Muscle layer of duodenum (tissue), 2 donors: ENCODE measurements at regions not wholly inside any gene's neighbourhood (a gene's known extent, or its start where the extent isn't known, plus 50 kb on each side); places are given as distances from the start of the nearest gene placed in this dataset.

Experiments used
- H3K27ac ChIP-seq: one replicate; pipeline ENCODE4 v1.7.0; 2013; ENCODE audit warnings: mild to moderate bottlenecking, low read length
- H3K27me3 ChIP-seq: one replicate; pipeline ENCODE4 v1.7.0; 2013; ENCODE audit warnings: low read depth, mild to moderate bottlenecking, control low read depth, low read length
- H3K36me3 ChIP-seq, 2 donors: one replicate each; pipeline ENCODE4 v1.7.0; 2013; ENCODE audit warnings: low read length in 2 of 2, control low read depth in 1 of 2, mild to moderate bottlenecking in 1 of 2; ENCODE audit not compliant: insufficient read depth in 2 of 2, control insufficient read depth in 1 of 2
- H3K4me1 ChIP-seq, 2 donors: one replicate each; pipeline ENCODE4 v1.7.0; 2013; ENCODE audit warnings: low read length in 2 of 2, mild to moderate bottlenecking in 2 of 2, control low read depth in 1 of 2, moderate library complexity in 1 of 2; ENCODE audit not compliant: insufficient read depth in 2 of 2, control insufficient read depth in 1 of 2
- H3K4me3 ChIP-seq, 2 donors: one replicate each; pipeline ENCODE4 v1.7.0; 2013; ENCODE audit warnings: low read length in 2 of 2, low read depth in 1 of 2, mild to moderate bottlenecking in 1 of 2
- H3K9me3 ChIP-seq, 2 donors: one replicate each; pipeline ENCODE4 v1.7.0; 2013; ENCODE audit warnings: low read length in 2 of 2, control low read depth in 1 of 2, mild to moderate bottlenecking in 1 of 2; ENCODE audit not compliant: control insufficient read depth in 1 of 2
- donor health status: healthy.

DNA sequence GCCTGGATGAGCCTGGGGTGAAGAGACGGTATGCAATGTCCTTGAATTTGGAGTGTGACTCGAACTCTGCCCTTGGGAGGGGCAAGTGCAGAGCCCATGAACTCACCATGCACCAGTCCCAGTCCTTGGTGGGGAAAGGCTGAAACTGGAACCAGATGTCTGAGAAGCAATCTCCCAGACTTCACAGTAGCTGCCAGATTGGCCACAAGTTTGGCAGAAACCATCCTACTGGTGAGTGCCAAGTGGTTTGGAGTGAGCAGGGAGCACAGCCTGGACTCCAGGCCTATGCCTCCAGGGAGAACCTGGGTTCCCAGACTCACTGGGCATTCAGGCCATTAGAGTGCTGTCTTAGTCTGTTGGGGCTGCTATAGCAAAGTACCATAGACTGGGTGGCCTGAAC is 99.6 kb upstream of the LYZL1 start:
- Histone ChIP-seq H3K36me3 (no peaks in the 10 kb centered on the region), H3K27me3 (no peaks in the 10 kb centered on the region), H3K9me3 (no peaks in the 10 kb centered on the region), H3K27ac (no peak overlapping the region), H3K4me1 (no peaks in the 10 kb centered on the region), H3K4me3 (no peak overlapping the region)

DNA sequence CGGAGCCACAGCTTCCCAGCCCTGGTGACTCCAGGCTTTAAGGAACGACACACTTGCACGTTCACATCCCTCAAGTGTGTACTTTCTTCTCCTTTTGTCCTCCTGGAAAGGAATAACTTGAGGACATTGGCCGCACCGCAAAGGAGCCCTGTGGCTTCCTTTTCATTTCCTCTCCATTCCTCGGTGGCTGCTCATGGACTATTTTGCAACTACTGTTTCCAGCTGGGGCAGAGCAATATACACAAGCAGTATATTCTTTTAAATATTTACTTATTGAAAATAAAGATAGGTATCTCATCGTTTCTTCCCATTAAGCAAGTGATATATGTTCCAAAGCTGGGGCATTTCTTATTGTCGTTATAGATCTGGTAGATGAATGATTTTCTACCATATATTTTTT is 97.2 kb upstream of the LYZL1 start:
- Histone ChIP-seq H3K4me1 (no peaks in the 10 kb centered on the region), H3K36me3 (no peaks in the 10 kb centered on the region), H3K4me3 (no peak overlapping the region), H3K27me3 (no peaks in the 10 kb centered on the region), H3K27ac (no peak overlapping the region), H3K9me3 (no peaks in the 10 kb centered on the region)

DNA sequence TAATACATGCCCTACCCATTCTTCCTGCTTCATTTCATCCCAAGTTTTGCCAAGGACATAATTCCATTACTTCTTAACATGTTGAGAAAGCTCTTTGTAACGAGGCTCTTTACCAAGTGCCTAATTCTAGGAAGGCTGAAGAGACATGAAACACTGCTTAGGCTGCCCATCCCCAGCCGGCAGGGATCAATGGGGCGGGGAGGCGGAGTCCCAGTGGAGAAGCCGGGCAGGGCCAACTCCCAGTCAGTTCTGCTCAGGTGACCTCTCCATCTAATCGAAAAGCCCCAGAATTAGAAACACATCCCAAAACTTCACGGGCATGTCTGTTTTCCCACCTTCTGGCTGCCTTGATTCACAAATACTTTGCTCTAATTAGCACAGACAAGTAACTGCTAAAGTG is 89.5 kb upstream of the LYZL1 start:
- Histone ChIP-seq H3K4me3 (no peak overlapping the region), H3K9me3 (no peaks in the 10 kb centered on the region), H3K4me1 (no peaks in the 10 kb centered on the region), H3K27ac (no peak overlapping the region), H3K27me3 (no peaks in the 10 kb centered on the region), H3K36me3 (no peaks in the 10 kb centered on the region)

DNA sequence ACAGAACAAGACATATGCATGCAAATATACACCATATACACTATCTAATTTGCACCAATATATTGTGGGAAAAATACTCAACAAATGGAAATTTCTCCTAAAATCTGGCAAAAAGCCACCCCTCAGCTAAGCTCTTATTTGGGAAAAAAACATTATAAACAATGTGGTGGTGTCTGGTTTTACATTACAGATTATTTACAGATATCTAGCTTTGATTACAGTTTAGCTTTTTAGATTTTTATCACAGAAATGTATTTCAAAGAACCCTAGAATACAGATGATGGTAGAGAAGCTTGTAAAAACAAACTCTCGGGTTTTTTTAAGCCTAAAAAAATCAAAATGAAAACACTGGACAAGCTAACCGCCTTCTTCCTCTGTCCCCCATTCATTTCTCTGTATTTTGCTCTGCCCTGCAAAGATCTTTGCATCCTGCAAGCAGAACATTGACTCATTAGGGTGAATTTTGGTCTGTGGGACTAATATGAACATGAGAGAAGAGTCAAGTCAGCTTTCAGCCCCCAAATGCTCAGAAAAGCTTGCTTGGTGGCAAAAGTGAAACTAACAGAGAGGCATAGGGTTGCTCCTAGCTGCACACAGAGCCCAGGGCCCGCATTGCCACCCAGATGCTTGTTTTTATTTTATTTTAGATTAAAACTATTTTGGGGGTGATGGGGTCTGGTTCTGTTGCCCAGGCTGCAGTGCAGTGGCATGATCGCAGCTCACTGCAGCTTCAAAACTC is 88.8 kb upstream of the LYZL1 start:
- no peaks in the 10 kb centered on the region for H3K9me3 ChIP-seq
- H3K4me1 ChIP-seq = no peaks in the 10 kb centered on the region
- H3K36me3 ChIP-seq = no peaks in the 10 kb centered on the region
- no peaks in the 10 kb centered on the region for H3K27me3 ChIP-seq
- H3K27ac ChIP-seq = no peak overlapping the region
- no peak overlapping the region for H3K4me3 ChIP-seq

- Histone ChIP-seq H3K27me3 (no peaks in the 10 kb centered on the region), H3K36me3 (no peaks in the 10 kb centered on the region), H3K27ac (no peak overlapping the region), H3K4me3 (no peak overlapping the region), H3K9me3 (no peaks in the 10 kb centered on the region), H3K4me1 (no peaks in the 10 kb centered on the region)
Measured at GRCh38 chr10:29202386-29202940, 86.4 kb upstream of the LYZL1 start.

DNA sequence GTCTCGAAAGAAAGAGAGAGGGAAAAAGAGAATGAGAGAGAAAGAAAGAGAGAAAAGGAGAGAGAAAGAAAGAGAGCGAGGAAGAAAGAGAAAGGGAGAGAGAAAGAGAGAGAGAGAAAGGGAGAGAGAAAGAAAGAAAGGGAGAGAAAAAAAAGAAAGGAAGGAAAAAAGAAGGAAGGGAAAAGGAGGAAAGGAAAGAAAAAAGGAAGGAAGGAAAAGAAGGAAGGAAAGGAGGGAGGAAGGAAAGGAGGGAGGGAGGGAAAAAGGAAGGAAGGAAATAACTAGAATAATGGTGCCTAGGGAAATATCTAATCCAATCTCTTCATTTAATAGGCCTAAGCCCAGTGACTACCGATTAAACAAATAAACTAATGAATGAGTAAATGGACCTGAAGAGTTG is 85.4 kb upstream of the LYZL1 start:
- Histone ChIP-seq H3K9me3 (no peaks in the 10 kb centered on the region), H3K27me3 (no peaks in the 10 kb centered on the region), H3K27ac (no peak overlapping the region), H3K36me3 (no peaks in the 10 kb centered on the region), H3K4me1 (no peaks in the 10 kb centered on the region), H3K4me3 (no peak overlapping the region)

DNA sequence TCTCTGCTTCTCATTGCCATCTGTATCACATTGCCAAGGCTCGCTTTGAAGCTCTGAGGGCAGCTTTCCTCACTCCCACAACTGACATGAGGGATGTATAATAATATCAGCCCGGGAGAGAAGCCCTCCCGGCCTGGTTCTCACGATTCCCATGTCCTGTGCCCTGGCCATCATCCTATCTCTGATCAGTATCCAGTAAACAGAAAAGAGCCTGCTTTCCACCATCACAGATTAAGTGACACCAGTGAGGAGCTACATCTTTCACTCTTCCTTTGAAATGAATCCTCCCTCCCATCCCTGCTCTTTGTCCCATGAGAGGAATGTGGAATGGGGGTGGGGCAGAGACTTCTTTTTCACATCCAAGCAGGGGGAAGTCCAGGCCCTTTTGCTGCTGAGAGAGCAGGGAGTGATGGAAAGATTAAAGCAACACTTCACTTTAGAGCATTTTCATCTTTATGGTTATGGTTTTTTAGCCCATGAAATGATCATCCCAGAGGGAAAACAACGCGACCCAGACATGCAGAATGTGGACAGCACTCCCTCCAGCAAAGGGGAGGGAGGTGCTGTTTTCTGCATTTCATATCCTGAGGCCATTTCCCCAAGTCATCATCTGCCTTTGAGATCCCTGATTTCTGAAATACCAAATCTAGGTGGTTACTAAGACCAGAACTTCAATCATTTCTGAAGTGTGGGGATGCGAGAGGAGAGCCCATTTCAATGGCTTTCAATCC is 84.6 kb upstream of the LYZL1 start:
- Histone ChIP-seq H3K4me3 (no peak overlapping the region), H3K27me3 (no peaks in the 10 kb centered on the region), H3K9me3 (peaks cover 0 to 5% of the 10 kb centered on the region in 2 donors), H3K27ac (no peak overlapping the region), H3K4me1 (no peaks in the 10 kb centered on the region), H3K36me3 (no peaks in the 10 kb centered on the region)

DNA sequence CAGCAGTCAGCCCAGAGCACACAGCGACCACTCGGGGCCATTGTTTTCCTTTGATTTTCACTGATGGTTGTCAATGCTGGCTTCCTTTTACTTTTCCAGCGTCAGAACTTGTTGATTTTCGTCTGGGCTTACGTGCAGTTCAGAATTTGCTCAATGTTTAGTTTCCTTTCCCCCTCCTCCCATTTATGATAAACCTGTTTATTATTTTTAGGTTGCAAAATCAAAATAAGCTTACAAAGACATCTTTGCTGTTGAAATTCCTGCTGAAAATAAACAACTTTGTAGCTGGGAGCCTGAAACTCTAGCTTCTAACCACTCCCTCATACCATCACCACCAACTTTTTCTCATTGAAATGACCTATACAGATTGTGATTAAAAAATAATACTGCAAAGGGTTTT is 83.1 kb upstream of the LYZL1 start:
- H3K4me1 ChIP-seq = no peaks in the 10 kb centered on the region
- H3K27ac ChIP-seq = no peak overlapping the region
- no peaks in the 10 kb centered on the region for H3K36me3 ChIP-seq
- peaks cover 5 to 16% of the 10 kb centered on the region in 2 donors for H3K9me3 ChIP-seq
- no peaks in the 10 kb centered on the region for H3K27me3 ChIP-seq
- H3K4me3 ChIP-seq = no peak overlapping the region

DNA sequence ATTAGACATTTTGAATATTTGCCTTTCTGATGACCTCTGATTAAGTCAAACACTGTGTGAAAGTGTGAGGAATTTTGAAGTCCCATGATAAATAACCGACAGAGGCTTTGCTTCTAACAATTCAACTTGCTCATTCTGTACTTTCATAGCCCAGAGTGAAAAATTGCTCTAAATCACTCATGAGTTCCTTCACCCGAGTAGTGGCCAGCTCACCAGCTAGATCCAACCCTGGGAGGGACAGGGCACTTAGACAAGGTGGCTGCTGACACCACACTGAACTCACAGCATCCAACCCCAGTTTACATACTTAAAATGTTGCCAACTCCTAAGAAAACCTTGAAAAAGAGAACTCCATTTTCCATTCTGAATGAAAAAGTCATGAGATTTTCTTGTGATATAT is 80.0 kb upstream of the LYZL1 start:
- Histone ChIP-seq H3K27ac (no peak overlapping the region), H3K9me3 (peaks cover 5 to 22% of the 10 kb centered on the region in 2 donors), H3K27me3 (no peaks in the 10 kb centered on the region), H3K4me1 (no peaks in the 10 kb centered on the region), H3K4me3 (no peak overlapping the region), H3K36me3 (no peaks in the 10 kb centered on the region)

GRCh38 chr10:29209830-29210229 is 79.0 kb upstream of the LYZL1 start:
- Histone ChIP-seq H3K4me1 (no peaks in the 10 kb centered on the region), H3K27ac (no peak overlapping the region), H3K27me3 (no peaks in the 10 kb centered on the region)

DNA sequence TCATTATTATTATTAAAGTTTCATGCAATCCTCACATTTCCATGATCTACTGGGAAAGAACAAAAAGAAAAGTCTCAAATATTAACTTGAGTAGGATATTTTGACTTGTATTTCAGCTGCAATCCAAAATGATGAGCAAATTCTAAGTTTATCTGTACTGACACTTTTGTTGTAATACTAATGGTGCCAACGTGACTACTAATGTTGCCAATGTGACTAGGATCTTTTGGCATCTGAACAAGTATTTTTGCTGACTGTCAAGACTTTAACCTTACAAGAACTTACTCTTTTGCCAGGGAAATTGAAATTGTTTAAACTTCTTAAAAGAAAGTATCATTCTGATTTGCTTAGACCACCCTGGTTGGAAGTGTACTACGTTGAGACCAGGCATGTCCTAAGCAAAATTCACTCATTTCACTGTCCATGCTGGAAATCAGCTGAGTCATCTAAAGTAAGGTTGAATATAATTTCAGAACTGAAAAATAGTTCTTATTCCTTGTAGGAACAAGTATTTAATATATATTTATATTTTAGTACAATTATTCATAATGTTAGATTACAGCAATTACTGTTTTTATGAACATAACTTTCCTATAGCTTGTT is 78.5 kb upstream of the LYZL1 start:
- H3K4me3 ChIP-seq = no peak overlapping the region
- no peaks in the 10 kb centered on the region for H3K4me1 ChIP-seq
- no peaks in the 10 kb centered on the region for H3K36me3 ChIP-seq
- H3K27ac ChIP-seq = no peak overlapping the region
- H3K9me3 ChIP-seq = peaks cover 5 to 22% of the 10 kb centered on the region in 2 donors
- no peaks in the 10 kb centered on the region for H3K27me3 ChIP-seq

More at GRCh38 chr10:29209830-29210229, 79.0 kb upstream of the LYZL1 start:
- Histone ChIP-seq H3K9me3 (peaks cover 5 to 22% of the 10 kb centered on the region in 2 donors), H3K4me3 (no peak overlapping the region), H3K36me3 (no peaks in the 10 kb centered on the region)
